Ishikawa (cell line): ENCODE measurements at regions not wholly inside any gene's neighbourhood (a gene's known extent, or its start where the extent isn't known, plus 50 kb on each side); places are given as distances from the start of the nearest gene placed in this dataset.

Experiments used
- CEBPB ChIP-seq: IDR thresholded peaks from 2 replicates; pipeline ENCODE4 v1.6.1; 2012
- CREB1 ChIP-seq: IDR thresholded peaks from 2 replicates; pipeline ENCODE4 v1.6.1; 2012; ENCODE audit warnings: low read depth
- EP300 ChIP-seq: IDR thresholded peaks from 2 replicates; pipeline ENCODE4 v1.6.1; 2012; ENCODE audit warnings: borderline replicate concordance
- MAX ChIP-seq: IDR thresholded peaks from 2 replicates; pipeline ENCODE4 v1.6.1; 2012
- NFIC ChIP-seq: IDR thresholded peaks from 2 replicates; pipeline ENCODE4 v1.6.1; 2012
- REST ChIP-seq: IDR thresholded peaks from 2 replicates; pipeline ENCODE4 v1.6.1; 2012; ENCODE audit warnings: low read depth, mild to moderate bottlenecking
- TAF1 ChIP-seq: IDR thresholded peaks from 2 replicates; pipeline ENCODE4 v1.6.1; 2012; ENCODE audit warnings: low read depth, mild to moderate bottlenecking
- TCF12 ChIP-seq: IDR thresholded peaks from 2 replicates; pipeline ENCODE4 v1.6.1; 2012; ENCODE audit warnings: low read depth
- TEAD4 ChIP-seq: IDR thresholded peaks from 2 replicates; pipeline ENCODE4 v1.6.1; 2012
- YY1 ChIP-seq: IDR thresholded peaks from 2 replicates; pipeline ENCODE4 v1.6.1; 2012; ENCODE audit warnings: low read depth
- ZBTB7A ChIP-seq: IDR thresholded peaks from 2 replicates; pipeline ENCODE4 v1.6.1; 2012; ENCODE audit warnings: low read depth

- no peak for TF ChIP-seq CREB1
- no peak for TF ChIP-seq REST
- no peak for TF ChIP-seq EP300
- no peak for TF ChIP-seq TCF12
- TF ChIP-seq TAF1, result no peak
- TF ChIP-seq CEBPB, result no peak
- no peak for TF ChIP-seq YY1
- no peak for TF ChIP-seq TEAD4
- TF ChIP-seq NFIC, result no peak
- TF ChIP-seq MAX, result no peak
- no peak for TF ChIP-seq ZBTB7A
Observed at GRCh38 chr12:84308211-84308610, 604.4 kb downstream of the SLC6A15 start.
